ENCODE measurements at regions not wholly inside any gene's neighbourhood (a gene's known extent, or its start where the extent isn't known, plus 50 kb on each side); places are given as distances from the start of the nearest gene placed in this dataset.

GRCh38 chr5:110840347-110840960 is 101.6 kb downstream of the SLC25A46 start:
- TF ChIP-seq, protein P1, sequence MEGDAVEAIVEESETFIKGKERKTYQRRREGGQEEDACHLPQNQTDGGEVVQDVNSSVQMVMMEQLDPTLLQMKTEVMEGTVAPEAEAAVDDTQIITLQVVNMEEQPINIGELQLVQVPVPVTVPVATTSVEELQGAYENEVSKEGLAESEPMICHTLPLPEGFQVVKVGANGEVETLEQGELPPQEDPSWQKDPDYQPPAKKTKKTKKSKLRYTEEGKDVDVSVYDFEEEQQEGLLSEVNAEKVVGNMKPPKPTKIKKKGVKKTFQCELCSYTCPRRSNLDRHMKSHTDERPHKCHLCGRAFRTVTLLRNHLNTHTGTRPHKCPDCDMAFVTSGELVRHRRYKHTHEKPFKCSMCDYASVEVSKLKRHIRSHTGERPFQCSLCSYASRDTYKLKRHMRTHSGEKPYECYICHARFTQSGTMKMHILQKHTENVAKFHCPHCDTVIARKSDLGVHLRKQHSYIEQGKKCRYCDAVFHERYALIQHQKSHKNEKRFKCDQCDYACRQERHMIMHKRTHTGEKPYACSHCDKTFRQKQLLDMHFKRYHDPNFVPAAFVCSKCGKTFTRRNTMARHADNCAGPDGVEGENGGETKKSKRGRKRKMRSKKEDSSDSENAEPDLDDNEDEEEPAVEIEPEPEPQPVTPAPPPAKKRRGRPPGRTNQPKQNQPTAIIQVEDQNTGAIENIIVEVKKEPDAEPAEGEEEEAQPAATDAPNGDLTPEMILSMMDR (IDR thresholded peaks at IDR 0.05; ENCODE audit: low read length), result no peak
- no peak for TF ChIP-seq EZH2 (IDR thresholded peaks at IDR 0.05; ENCODE audit: borderline replicate concordance, low read length)
